ENCODE measurements at regions not wholly inside any gene's neighbourhood (a gene's known extent, or its start where the extent isn't known, plus 50 kb on each side); places are given as distances from the start of the nearest gene placed in this dataset.
"Not testable (repeated sequence)": the region's sequence is repeated elsewhere in the genome, so short reads cannot be mapped to it uniquely, and the experiment has no call there.

GRCh38 chr7:86091369-86091768 is 552.3 kb upstream of the GRM3 start:
- no peak overlapping the region for H3K9ac ChIP-seq (ENCODE audit: low read length in 5 of 5)
- peaks cover 3 to 22% (median 17%) of the 10 kb centered on the region in 5 donors for H3K9me3 ChIP-seq (ENCODE audit: control insufficient read depth in 5 of 5, low read length in 5 of 5)
- H3K27me3 ChIP-seq (ENCODE audit: control insufficient read depth in 5 of 5, insufficient read depth in 4 of 5, low read length in 5 of 5): no peaks in the 10 kb centered on the region
- H3K36me3 ChIP-seq (ENCODE audit: control insufficient read depth in 5 of 5, insufficient read depth in 5 of 5, low read length in 5 of 5): no peaks in the 10 kb centered on the region
- H3K4me3 ChIP-seq (ENCODE audit: low read depth in 1 of 5, low read length in 5 of 5): no peak overlapping the region
- H3K27ac ChIP-seq (ENCODE audit: low read depth, low read length): no peak overlapping the region
- H3K4me1 ChIP-seq (ENCODE audit: control insufficient read depth in 5 of 5, insufficient read depth in 5 of 5, low read length in 5 of 5): no peaks in the 10 kb centered on the region

GRCh38 chr7:86089455-86089854 is 554.3 kb upstream of the GRM3 start:
- Histone ChIP-seq H3K27ac (ENCODE audit: low read depth, low read length) (no peak overlapping the region), H3K9ac (ENCODE audit: low read length in 5 of 5) (no peak overlapping the region), H3K4me1 (ENCODE audit: control insufficient read depth in 5 of 5, insufficient read depth in 5 of 5, low read length in 5 of 5) (no peaks in the 10 kb centered on the region), H3K36me3 (ENCODE audit: control insufficient read depth in 5 of 5, insufficient read depth in 5 of 5, low read length in 5 of 5) (no peaks in the 10 kb centered on the region), H3K27me3 (ENCODE audit: control insufficient read depth in 5 of 5, insufficient read depth in 4 of 5, low read length in 5 of 5) (no peaks in the 10 kb centered on the region), H3K4me3 (ENCODE audit: low read depth in 1 of 5, low read length in 5 of 5) (no peak overlapping the region), H3K9me3 (ENCODE audit: control insufficient read depth in 5 of 5, low read length in 5 of 5) (peaks cover 3 to 22% (median 17%) of the 10 kb centered on the region in 5 donors)

- H3K27ac ChIP-seq (ENCODE audit: low read depth, low read length); H3K36me3 ChIP-seq (ENCODE audit: control insufficient read depth in 5 of 5, insufficient read depth in 5 of 5, low read length in 5 of 5); H3K9me3 ChIP-seq (ENCODE audit: control insufficient read depth in 5 of 5, low read length in 5 of 5): not testable (repeated sequence)
Measured at GRCh38 chr7:86064572-86064971, 579.1 kb upstream of the GRM3 start.

GRCh38 chr7:86058649-86059048 is 585.1 kb upstream of the GRM3 start:
- peaks cover 2 to 23% (median 15%) of the 10 kb centered on the region in 5 donors for H3K9me3 ChIP-seq (ENCODE audit: control insufficient read depth in 5 of 5, low read length in 5 of 5)
- no peaks in the 10 kb centered on the region for H3K36me3 ChIP-seq (ENCODE audit: control insufficient read depth in 5 of 5, insufficient read depth in 5 of 5, low read length in 5 of 5)
- H3K27ac ChIP-seq (ENCODE audit: low read depth, low read length): no peak overlapping the region
- H3K27me3 ChIP-seq (ENCODE audit: control insufficient read depth in 5 of 5, insufficient read depth in 4 of 5, low read length in 5 of 5): no peaks in the 10 kb centered on the region
- H3K9ac ChIP-seq (ENCODE audit: low read length in 5 of 5): no peak overlapping the region
- H3K4me1 ChIP-seq (ENCODE audit: control insufficient read depth in 5 of 5, insufficient read depth in 5 of 5, low read length in 5 of 5): no peaks in the 10 kb centered on the region
- no peak overlapping the region for H3K4me3 ChIP-seq (ENCODE audit: low read depth in 1 of 5, low read length in 5 of 5)

More at GRCh38 chr7:86064572-86064971, 579.1 kb upstream of the GRM3 start:
- not testable (repeated sequence) for H3K4me1 ChIP-seq (ENCODE audit: control insufficient read depth in 5 of 5, insufficient read depth in 5 of 5, low read length in 5 of 5); H3K4me3 ChIP-seq (ENCODE audit: low read depth in 1 of 5, low read length in 5 of 5); H3K9ac ChIP-seq (ENCODE audit: low read length in 5 of 5); H3K27me3 ChIP-seq (ENCODE audit: control insufficient read depth in 5 of 5, insufficient read depth in 4 of 5, low read length in 5 of 5)

- H3K4me3 ChIP-seq (ENCODE audit: low read depth in 1 of 5, low read length in 5 of 5): no peak overlapping the region
- H3K9me3 ChIP-seq (ENCODE audit: control insufficient read depth in 5 of 5, low read length in 5 of 5): peaks cover 0 to 3% (median 0%) of the 10 kb centered on the region in 5 donors
- no peak overlapping the region for H3K9ac ChIP-seq (ENCODE audit: low read length in 5 of 5)
- no peaks in the 10 kb centered on the region for H3K4me1 ChIP-seq (ENCODE audit: control insufficient read depth in 5 of 5, insufficient read depth in 5 of 5, low read length in 5 of 5)
- H3K36me3 ChIP-seq (ENCODE audit: control insufficient read depth in 5 of 5, insufficient read depth in 5 of 5, low read length in 5 of 5): no peaks in the 10 kb centered on the region
- no peaks in the 10 kb centered on the region for H3K27me3 ChIP-seq (ENCODE audit: control insufficient read depth in 5 of 5, insufficient read depth in 4 of 5, low read length in 5 of 5)
- no peak overlapping the region for H3K27ac ChIP-seq (ENCODE audit: low read depth, low read length)
Measured at GRCh38 chr7:86050918-86051317, 592.8 kb upstream of the GRM3 start.

- no peak overlapping the region for H3K4me3 ChIP-seq (ENCODE audit: low read depth in 1 of 5, low read length in 5 of 5)
- no peaks in the 10 kb centered on the region for H3K27me3 ChIP-seq (ENCODE audit: control insufficient read depth in 5 of 5, insufficient read depth in 4 of 5, low read length in 5 of 5)
- no peaks in the 10 kb centered on the region for H3K4me1 ChIP-seq (ENCODE audit: control insufficient read depth in 5 of 5, insufficient read depth in 5 of 5, low read length in 5 of 5)
- peaks cover 0 to 3% (median 0%) of the 10 kb centered on the region in 5 donors for H3K9me3 ChIP-seq (ENCODE audit: control insufficient read depth in 5 of 5, low read length in 5 of 5)
- H3K36me3 ChIP-seq (ENCODE audit: control insufficient read depth in 5 of 5, insufficient read depth in 5 of 5, low read length in 5 of 5): no peaks in the 10 kb centered on the region
- H3K27ac ChIP-seq (ENCODE audit: low read depth, low read length): no peak overlapping the region
- no peak overlapping the region for H3K9ac ChIP-seq (ENCODE audit: low read length in 5 of 5)
Measured at GRCh38 chr7:86049910-86050309, 593.8 kb upstream of the GRM3 start.

GRCh38 chr7:86045197-86045596 is 598.5 kb upstream of the GRM3 start:
- not testable (repeated sequence) for H3K4me1 ChIP-seq (ENCODE audit: control insufficient read depth in 5 of 5, insufficient read depth in 5 of 5, low read length in 5 of 5); H3K9me3 ChIP-seq (ENCODE audit: control insufficient read depth in 5 of 5, low read length in 5 of 5); H3K27ac ChIP-seq (ENCODE audit: low read depth, low read length); H3K36me3 ChIP-seq (ENCODE audit: control insufficient read depth in 5 of 5, insufficient read depth in 5 of 5, low read length in 5 of 5); H3K27me3 ChIP-seq (ENCODE audit: control insufficient read depth in 5 of 5, insufficient read depth in 4 of 5, low read length in 5 of 5); H3K9ac ChIP-seq (ENCODE audit: low read length in 5 of 5); H3K4me3 ChIP-seq (ENCODE audit: low read depth in 1 of 5, low read length in 5 of 5)

- peaks cover 0 to 2% (median 0%) of the 10 kb centered on the region in 5 donors for H3K9me3 ChIP-seq (ENCODE audit: control insufficient read depth in 5 of 5, low read length in 5 of 5)
- H3K27me3 ChIP-seq (ENCODE audit: control insufficient read depth in 5 of 5, insufficient read depth in 4 of 5, low read length in 5 of 5): no peaks in the 10 kb centered on the region
- H3K9ac ChIP-seq (ENCODE audit: low read length in 5 of 5): no peak overlapping the region
- no peak overlapping the region for H3K4me3 ChIP-seq (ENCODE audit: low read depth in 1 of 5, low read length in 5 of 5)
- H3K27ac ChIP-seq (ENCODE audit: low read depth, low read length): no peak overlapping the region
- no peaks in the 10 kb centered on the region for H3K36me3 ChIP-seq (ENCODE audit: control insufficient read depth in 5 of 5, insufficient read depth in 5 of 5, low read length in 5 of 5)
- no peaks in the 10 kb centered on the region for H3K4me1 ChIP-seq (ENCODE audit: control insufficient read depth in 5 of 5, insufficient read depth in 5 of 5, low read length in 5 of 5)
Measured at GRCh38 chr7:86025807-86026206, 617.9 kb upstream of the GRM3 start.

- no peak overlapping the region for H3K9ac ChIP-seq (ENCODE audit: low read length in 5 of 5)
- no peaks in the 10 kb centered on the region for H3K9me3 ChIP-seq (ENCODE audit: control insufficient read depth in 5 of 5, low read length in 5 of 5)
- no peak overlapping the region for H3K4me3 ChIP-seq (ENCODE audit: low read depth in 1 of 5, low read length in 5 of 5)
- H3K27ac ChIP-seq (ENCODE audit: low read depth, low read length): no peak overlapping the region
- no peaks in the 10 kb centered on the region for H3K36me3 ChIP-seq (ENCODE audit: control insufficient read depth in 5 of 5, insufficient read depth in 5 of 5, low read length in 5 of 5)
- no peaks in the 10 kb centered on the region for H3K27me3 ChIP-seq (ENCODE audit: control insufficient read depth in 5 of 5, insufficient read depth in 4 of 5, low read length in 5 of 5)
- no peaks in the 10 kb centered on the region for H3K4me1 ChIP-seq (ENCODE audit: control insufficient read depth in 5 of 5, insufficient read depth in 5 of 5, low read length in 5 of 5)
Measured at GRCh38 chr7:86013662-86014061, 630.0 kb upstream of the GRM3 start.

- H3K9ac ChIP-seq (ENCODE audit: low read length in 5 of 5): no peak overlapping the region
- H3K4me3 ChIP-seq (ENCODE audit: low read depth in 1 of 5, low read length in 5 of 5): no peak overlapping the region
- no peaks in the 10 kb centered on the region for H3K9me3 ChIP-seq (ENCODE audit: control insufficient read depth in 5 of 5, low read length in 5 of 5)
- H3K27me3 ChIP-seq (ENCODE audit: control insufficient read depth in 5 of 5, insufficient read depth in 4 of 5, low read length in 5 of 5): no peaks in the 10 kb centered on the region
- no peaks in the 10 kb centered on the region for H3K36me3 ChIP-seq (ENCODE audit: control insufficient read depth in 5 of 5, insufficient read depth in 5 of 5, low read length in 5 of 5)
- no peaks in the 10 kb centered on the region for H3K4me1 ChIP-seq (ENCODE audit: control insufficient read depth in 5 of 5, insufficient read depth in 5 of 5, low read length in 5 of 5)
- no peak overlapping the region for H3K27ac ChIP-seq (ENCODE audit: low read depth, low read length)
Measured at GRCh38 chr7:86012971-86013370, 630.7 kb upstream of the GRM3 start.

- H3K4me3 ChIP-seq (ENCODE audit: low read depth in 1 of 5, low read length in 5 of 5): no peak overlapping the region
- H3K36me3 ChIP-seq (ENCODE audit: control insufficient read depth in 5 of 5, insufficient read depth in 5 of 5, low read length in 5 of 5): no peaks in the 10 kb centered on the region
Measured at GRCh38 chr7:86008898-86009297, 634.8 kb upstream of the GRM3 start.

More at GRCh38 chr7:86008898-86009297, 634.8 kb upstream of the GRM3 start:
- no peak overlapping the region for H3K27ac ChIP-seq (ENCODE audit: low read depth, low read length)
- no peaks in the 10 kb centered on the region for H3K4me1 ChIP-seq (ENCODE audit: control insufficient read depth in 5 of 5, insufficient read depth in 5 of 5, low read length in 5 of 5)
- no peaks in the 10 kb centered on the region for H3K27me3 ChIP-seq (ENCODE audit: control insufficient read depth in 5 of 5, insufficient read depth in 4 of 5, low read length in 5 of 5)
- H3K9ac ChIP-seq (ENCODE audit: low read length in 5 of 5): no peak overlapping the region
- no peaks in the 10 kb centered on the region for H3K9me3 ChIP-seq (ENCODE audit: control insufficient read depth in 5 of 5, low read length in 5 of 5)
